ENCODE measurements at regions not wholly inside any gene's neighbourhood (a gene's known extent, or its start where the extent isn't known, plus 50 kb on each side); places are given as distances from the start of the nearest gene placed in this dataset.

- no peak for TF ChIP-seq CTCF (IDR thresholded peaks at IDR 0.05)
- no peak for TF ChIP-seq POLR2AphosphoS5 (IDR thresholded peaks at IDR 0.05)
These were observed 558.9 kb downstream of the SH2D4B start for GRCh38 chr10:81096558-81096957.
